Neural cell (in vitro differentiated cells): ENCODE measurements at regions not wholly inside any gene's neighbourhood (a gene's known extent, or its start where the extent isn't known, plus 50 kb on each side); places are given as distances from the start of the nearest gene placed in this dataset.

Experiments used
- H2AFZ ChIP-seq: fragments of 200-600, 300-800 bp; sonication (generic), shearing (Covaris generic); 2 replicates; pipeline ENCODE4 v1.6.0; 2014; ENCODE audit warnings: low read depth, mild to moderate bottlenecking, antibody characterized with exemption, low read length, moderate library complexity
- H3F3A ChIP-seq: fragments of 200-600 bp; shearing (Covaris generic); 2 replicates; pipeline ENCODE4 v1.6.1; 2016; ENCODE audit warnings: mild to moderate bottlenecking, moderate library complexity, mixed read lengths, antibody characterized with exemption, low read length; ENCODE audit not compliant: insufficient read depth, poor library complexity, severe bottlenecking
- H3K27ac ChIP-seq: fragments of 200-600, 300-800 bp; sonication (generic), shearing (Covaris generic); 2 replicates; pipeline ENCODE4 v1.5.1; 2014; ENCODE audit warnings: mild to moderate bottlenecking, low read length, moderate library complexity
- H3K27me3 ChIP-seq: fragments of 300-800, 200-600 bp; sonication (generic), shearing (Covaris generic); 2 replicates; pipeline ENCODE4 v1.6.0; 2014; ENCODE audit warnings: mild to moderate bottlenecking, low read depth, low read length, moderate library complexity; ENCODE audit not compliant: insufficient read depth
- H3K36me3 ChIP-seq: fragments of 300-800, 200-600 bp; sonication (generic), shearing (Covaris generic); 2 replicates; pipeline ENCODE4 v1.5.1; 2014; ENCODE audit warnings: mild to moderate bottlenecking, antibody characterized with exemption, low read length, moderate library complexity; ENCODE audit not compliant: insufficient read depth
- H3K4me2 ChIP-seq: fragments of 300-800, 200-600 bp; sonication (generic), shearing (Covaris generic); 2 replicates; pipeline ENCODE4 v1.6.0; 2014; ENCODE audit warnings: mild to moderate bottlenecking, low read length
- H3K4me3 ChIP-seq: fragments of 300-800, 200-600 bp; sonication (generic), shearing (Covaris generic); 2 replicates; pipeline ENCODE4 v1.5.1; 2014; ENCODE audit warnings: mild to moderate bottlenecking, low read length, moderate library complexity
- H3K79me2 ChIP-seq: fragments of 200-600 bp; shearing (Covaris generic); replicated peaks from 2 replicates; pipeline ENCODE4 v1.6.0; 2014; ENCODE audit warnings: mild to moderate bottlenecking, low read length, moderate library complexity; ENCODE audit not compliant: insufficient read depth
- H3K9ac ChIP-seq: fragments of 300-800, 200-600 bp; sonication (generic), shearing (Covaris generic); 2 replicates; pipeline ENCODE4 v1.6.1; 2016; ENCODE audit warnings: mild to moderate bottlenecking, low read length, mixed read lengths
- H3K9me2 ChIP-seq: fragments of 200-600 bp; shearing (Covaris generic); 2 replicates; pipeline ENCODE4 v1.6.1; 2016; ENCODE audit warnings: mild to moderate bottlenecking, low read length, mixed read lengths; ENCODE audit not compliant: insufficient read depth
- H3K9me3 ChIP-seq: fragments of 200-600, 300-800 bp; sonication (generic), shearing (Covaris generic); 2 replicates; pipeline ENCODE4 v1.6.1; 2016; ENCODE audit warnings: mild to moderate bottlenecking, mixed run types, low read length, moderate library complexity, mixed read lengths
- H4K20me1 ChIP-seq: fragments of 200-600 bp; shearing (Covaris generic); 2 replicates; pipeline ENCODE4 v1.6.1; 2016; ENCODE audit warnings: mild to moderate bottlenecking, mixed run types; ENCODE audit not compliant: insufficient read depth
- CTCF ChIP-seq: fragments of 450-650 bp; IDR thresholded peaks from 2 replicates; pipeline ENCODE4 v1.5.1; 2014; ENCODE audit warnings: antibody characterized with exemption, mild to moderate bottlenecking, moderate library complexity; ENCODE audit not compliant: poor library complexity, severe bottlenecking
- EP300 ChIP-seq: fragments of 450-650 bp; conservative IDR thresholded peaks from 2 replicates; pipeline ENCODE4 v1.6.1; 2014; ENCODE audit warnings: antibody characterized with exemption, mild to moderate bottlenecking, moderate library complexity; ENCODE audit not compliant: poor library complexity, severe bottlenecking
- EZH2 ChIP-seq: fragments of 200-600, 300-800 bp; shearing (Covaris generic), sonication (generic); IDR thresholded peaks from 2 replicates; pipeline ENCODE4 v1.6.1; 2014; ENCODE audit warnings: antibody characterized with exemption, low read length, borderline replicate concordance, mild to moderate bottlenecking; ENCODE audit not compliant: insufficient read depth, poor library complexity, severe bottlenecking
- MXI1 ChIP-seq: fragments of 450-650 bp; conservative IDR thresholded peaks from 2 replicates; pipeline ENCODE4 v1.6.1; 2014; ENCODE audit warnings: antibody characterized with exemption, mild to moderate bottlenecking; ENCODE audit not compliant: poor library complexity, severe bottlenecking
- POLR2AphosphoS5 ChIP-seq: IDR thresholded peaks from 2 replicates; pipeline ENCODE4 v1.6.1; 2012
- RAD21 ChIP-seq: fragments of 450-650 bp; conservative IDR thresholded peaks from 2 replicates; pipeline ENCODE4 v1.6.1; 2014; ENCODE audit warnings: antibody characterized with exemption, mild to moderate bottlenecking, moderate library complexity
- SMC3 ChIP-seq: fragments of 450-650 bp; conservative IDR thresholded peaks from 2 replicates; pipeline ENCODE4 v1.6.1; 2014; ENCODE audit warnings: antibody characterized with exemption, mild to moderate bottlenecking, moderate library complexity; ENCODE audit not compliant: poor library complexity
- TAF1 ChIP-seq: IDR thresholded peaks from 2 replicates; pipeline ENCODE4 v1.6.1; 2012; ENCODE audit warnings: low read depth
- TF ChIP-seq, protein P1 (sequence below): IDR thresholded peaks from 2 replicates; pipeline ENCODE4 v1.6.1; 2012; ENCODE audit warnings: borderline replicate concordance

GRCh38 chr6:137767911-137768690 lies 99.0 kb upstream of the TNFAIP3 start:
- Histone ChIP-seq H3K9me2 (no peaks in the 10 kb centered on the region), H3K79me2 (no peaks in the 10 kb centered on the region), H3K9ac (no peak overlapping the region), H3K9me3 (no peaks in the 10 kb centered on the region), H3F3A (no peaks in the 10 kb centered on the region), H3K27ac (no peak overlapping the region), H3K27me3 (no peaks in the 10 kb centered on the region), H3K36me3 (no peaks in the 10 kb centered on the region), H2AFZ (no peak overlapping the region), H4K20me1 (no peaks in the 10 kb centered on the region), H3K4me3 (no peak overlapping the region), H3K4me2 (no peak overlapping the region)
- TF ChIP-seq, protein P1, sequence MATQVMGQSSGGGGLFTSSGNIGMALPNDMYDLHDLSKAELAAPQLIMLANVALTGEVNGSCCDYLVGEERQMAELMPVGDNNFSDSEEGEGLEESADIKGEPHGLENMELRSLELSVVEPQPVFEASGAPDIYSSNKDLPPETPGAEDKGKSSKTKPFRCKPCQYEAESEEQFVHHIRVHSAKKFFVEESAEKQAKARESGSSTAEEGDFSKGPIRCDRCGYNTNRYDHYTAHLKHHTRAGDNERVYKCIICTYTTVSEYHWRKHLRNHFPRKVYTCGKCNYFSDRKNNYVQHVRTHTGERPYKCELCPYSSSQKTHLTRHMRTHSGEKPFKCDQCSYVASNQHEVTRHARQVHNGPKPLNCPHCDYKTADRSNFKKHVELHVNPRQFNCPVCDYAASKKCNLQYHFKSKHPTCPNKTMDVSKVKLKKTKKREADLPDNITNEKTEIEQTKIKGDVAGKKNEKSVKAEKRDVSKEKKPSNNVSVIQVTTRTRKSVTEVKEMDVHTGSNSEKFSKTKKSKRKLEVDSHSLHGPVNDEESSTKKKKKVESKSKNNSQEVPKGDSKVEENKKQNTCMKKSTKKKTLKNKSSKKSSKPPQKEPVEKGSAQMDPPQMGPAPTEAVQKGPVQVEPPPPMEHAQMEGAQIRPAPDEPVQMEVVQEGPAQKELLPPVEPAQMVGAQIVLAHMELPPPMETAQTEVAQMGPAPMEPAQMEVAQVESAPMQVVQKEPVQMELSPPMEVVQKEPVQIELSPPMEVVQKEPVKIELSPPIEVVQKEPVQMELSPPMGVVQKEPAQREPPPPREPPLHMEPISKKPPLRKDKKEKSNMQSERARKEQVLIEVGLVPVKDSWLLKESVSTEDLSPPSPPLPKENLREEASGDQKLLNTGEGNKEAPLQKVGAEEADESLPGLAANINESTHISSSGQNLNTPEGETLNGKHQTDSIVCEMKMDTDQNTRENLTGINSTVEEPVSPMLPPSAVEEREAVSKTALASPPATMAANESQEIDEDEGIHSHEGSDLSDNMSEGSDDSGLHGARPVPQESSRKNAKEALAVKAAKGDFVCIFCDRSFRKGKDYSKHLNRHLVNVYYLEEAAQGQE: no peak
- TF ChIP-seq CTCF (no peak), RAD21 (no peak), POLR2AphosphoS5 (no peak), EP300 (no peak), EZH2 (no peak), TAF1 (no peak), SMC3 (no peak), MXI1 (no peak)

- no peak overlapping the region for H3K27ac ChIP-seq
- no peaks in the 10 kb centered on the region for H3K9me2 ChIP-seq
- H3K4me3 ChIP-seq: no peak overlapping the region
- TF ChIP-seq, protein P1: no peak
- TF ChIP-seq RAD21: no peak
- no peak for TF ChIP-seq MXI1
- no peak for TF ChIP-seq POLR2AphosphoS5
- no peak for TF ChIP-seq TAF1
- no peak for TF ChIP-seq EZH2
- no peak for TF ChIP-seq SMC3
- TF ChIP-seq EP300: no peak
- TF ChIP-seq CTCF: no peak
- H3K9me3 ChIP-seq: no peaks in the 10 kb centered on the region
- no peaks in the 10 kb centered on the region for H4K20me1 ChIP-seq
- no peaks in the 10 kb centered on the region for H3K36me3 ChIP-seq
- no peaks in the 10 kb centered on the region for H3F3A ChIP-seq
- H3K27me3 ChIP-seq: no peaks in the 10 kb centered on the region
- H3K9ac ChIP-seq: no peak overlapping the region
- no peak overlapping the region for H2AFZ ChIP-seq
- H3K4me2 ChIP-seq: no peak overlapping the region
- no peaks in the 10 kb centered on the region for H3K79me2 ChIP-seq
Observed at GRCh38 chr6:137768935-137769334, 98.1 kb upstream of the TNFAIP3 start.
